CD4-positive, alpha-beta T cell treated with Interleukin-4 for 1 hour (primary cell): ENCODE measurements at regions not wholly inside any gene's neighbourhood (a gene's known extent, or its start where the extent isn't known, plus 50 kb on each side); places are given as distances from the start of the nearest gene placed in this dataset.
"Not testable (repeated sequence)": the region's sequence is repeated elsewhere in the genome, so short reads cannot be mapped to it uniquely, and the experiment has no call there.

Experiments
- DNase-seq, 2 donors: peaks; one replicate each; pipeline ENCODE4 v3.0.0-alpha.2; 2020 to 2022

DNA sequence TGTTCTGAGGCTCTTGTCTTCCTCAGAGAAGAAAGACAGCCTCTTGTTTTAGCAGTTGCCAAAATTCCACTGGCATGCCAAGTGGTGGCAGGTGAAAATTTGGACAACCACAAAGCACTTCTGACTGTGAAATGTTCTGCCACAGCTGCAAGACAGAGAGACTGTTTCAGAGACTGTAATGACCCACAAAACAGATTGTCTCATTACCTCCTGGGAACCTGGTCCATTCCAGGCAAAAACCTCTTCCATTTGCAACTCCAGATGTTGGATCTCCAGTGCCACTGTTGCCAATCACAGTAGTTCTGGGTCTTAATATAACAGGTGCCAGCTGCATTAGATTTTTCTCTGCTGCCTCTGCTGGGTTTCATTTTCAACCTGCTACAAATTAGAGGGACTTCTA lies 911.5 kb downstream of the UQCRFS1 start:
- no peak for DNase-seq

DNA sequence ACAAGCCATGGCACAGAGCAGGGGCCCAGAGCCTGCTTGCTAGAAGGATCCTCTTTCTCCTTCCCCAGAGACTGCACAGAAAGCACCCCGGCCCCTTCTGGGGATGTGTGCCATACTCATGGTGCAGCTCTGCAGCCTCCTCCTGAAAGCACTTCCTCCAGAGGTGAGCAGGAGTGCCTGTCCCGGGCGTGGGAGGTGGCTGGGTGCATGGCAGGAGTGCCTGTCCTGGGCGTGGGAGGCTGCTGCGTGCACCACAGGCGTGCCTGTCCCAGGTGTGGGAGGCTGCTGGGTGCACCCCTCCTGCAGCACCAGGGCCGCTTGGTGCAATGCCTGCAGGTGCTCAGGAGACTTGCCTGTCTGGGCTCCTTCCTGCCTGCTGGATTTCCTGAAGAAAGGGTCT lies 913.3 kb downstream of the UQCRFS1 start:
- no peak for DNase-seq

DNA sequence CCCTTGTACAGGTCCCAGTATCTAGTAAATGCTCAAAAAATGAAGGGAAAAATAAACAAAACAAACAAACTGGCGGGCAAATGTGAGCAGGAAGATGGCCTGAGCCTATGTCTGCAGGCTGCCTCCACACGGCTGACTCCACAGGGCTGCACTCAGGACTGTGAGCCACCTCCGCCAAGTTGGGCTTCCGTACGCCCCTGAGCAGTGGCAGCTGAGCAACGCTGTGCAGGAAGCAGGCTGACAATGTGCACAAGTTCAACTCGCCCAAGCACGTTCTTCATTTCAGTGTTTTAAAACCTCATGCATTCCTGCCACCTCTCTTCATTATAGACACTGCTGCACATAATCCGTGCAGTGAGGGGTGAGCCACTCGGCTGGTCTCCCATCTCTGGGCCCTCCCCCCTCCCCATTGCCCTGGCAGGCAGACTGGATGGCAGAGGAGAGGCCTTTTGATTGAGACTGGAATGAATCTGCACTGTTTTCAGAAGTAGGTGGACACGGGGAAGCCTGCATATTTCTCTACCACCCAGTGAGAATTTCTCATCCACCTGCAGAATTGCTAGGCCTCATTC lies 915.3 kb downstream of the UQCRFS1 start:
- no peak for DNase-seq

DNA sequence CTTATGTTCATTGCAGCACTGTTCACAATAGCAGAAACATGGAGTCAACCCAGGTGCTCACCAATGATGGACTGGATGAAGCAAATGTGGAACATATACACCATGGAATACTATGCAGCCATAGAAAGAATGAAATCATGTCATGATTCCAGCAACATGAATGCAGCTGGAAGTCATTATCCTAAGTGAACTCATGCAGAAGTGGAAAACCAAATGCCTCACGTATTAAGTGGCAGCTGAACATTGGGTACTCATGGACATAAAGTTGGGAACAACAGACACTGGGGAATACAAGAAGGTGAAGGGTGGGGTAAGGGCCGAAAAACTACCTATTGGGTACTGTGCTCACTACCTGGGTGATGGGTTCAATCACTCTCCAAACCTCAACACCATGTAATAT lies 915.9 kb downstream of the UQCRFS1 start:
- no peak for DNase-seq

DNA sequence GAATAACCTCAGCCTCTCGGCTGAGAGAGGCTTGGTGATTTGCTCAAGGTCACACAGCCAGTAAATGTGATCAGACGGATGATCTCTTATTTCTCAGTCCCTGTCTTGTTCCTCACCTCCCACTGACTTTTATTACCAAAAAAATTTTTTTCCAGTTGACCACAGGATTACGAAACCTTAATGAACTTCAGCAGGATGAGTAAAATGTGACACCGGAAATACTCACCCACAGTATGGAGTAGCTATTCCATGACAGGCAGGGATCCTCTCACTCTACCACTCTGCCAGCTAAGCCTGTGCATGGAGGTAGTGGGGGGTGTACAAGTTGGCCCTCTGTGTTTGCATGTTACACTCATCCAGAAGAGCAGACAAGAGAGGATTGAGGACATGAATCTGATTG lies 916.4 kb downstream of the UQCRFS1 start:
- DNase-seq, result no peak

DNA sequence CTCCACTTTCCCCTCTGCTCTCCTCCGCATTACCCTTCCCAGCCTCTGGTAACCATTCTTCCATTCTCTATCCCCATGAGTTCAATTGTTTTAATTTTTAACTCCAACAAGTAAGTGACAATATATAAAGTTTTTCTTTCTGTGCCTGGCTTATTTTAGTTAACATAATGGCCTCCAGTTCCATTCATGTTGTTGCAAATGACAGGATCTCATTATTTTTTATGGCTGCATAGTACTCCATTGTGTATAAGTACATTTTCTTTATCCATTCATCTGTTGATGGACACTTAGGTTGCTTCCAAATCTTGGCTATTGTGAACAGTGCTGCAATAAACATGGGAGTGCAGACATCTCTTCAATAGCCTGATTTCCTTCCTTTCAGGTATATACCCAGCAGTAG lies 918.0 kb downstream of the UQCRFS1 start:
- DNase-seq, result not testable (repeated sequence)

DNA sequence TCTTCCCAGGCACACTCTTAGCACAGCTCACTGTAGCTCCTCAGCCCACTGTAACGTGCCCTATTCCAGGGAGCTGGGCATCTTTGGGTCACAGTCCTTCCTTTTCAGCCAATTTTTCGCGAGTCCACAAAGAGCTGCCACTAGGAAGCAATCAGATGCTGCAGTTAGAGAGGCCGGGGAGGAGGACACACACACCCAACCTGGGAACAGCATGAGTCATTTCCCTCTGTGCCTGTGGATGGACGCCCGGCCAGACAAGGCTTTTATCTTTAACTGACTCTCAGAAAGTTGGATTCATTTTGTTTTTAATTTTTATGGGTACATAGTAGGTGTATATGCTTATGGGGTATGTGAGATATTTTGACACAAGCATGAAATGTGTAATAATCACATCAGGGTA lies 918.6 kb downstream of the UQCRFS1 start:
- no peak for DNase-seq

DNA sequence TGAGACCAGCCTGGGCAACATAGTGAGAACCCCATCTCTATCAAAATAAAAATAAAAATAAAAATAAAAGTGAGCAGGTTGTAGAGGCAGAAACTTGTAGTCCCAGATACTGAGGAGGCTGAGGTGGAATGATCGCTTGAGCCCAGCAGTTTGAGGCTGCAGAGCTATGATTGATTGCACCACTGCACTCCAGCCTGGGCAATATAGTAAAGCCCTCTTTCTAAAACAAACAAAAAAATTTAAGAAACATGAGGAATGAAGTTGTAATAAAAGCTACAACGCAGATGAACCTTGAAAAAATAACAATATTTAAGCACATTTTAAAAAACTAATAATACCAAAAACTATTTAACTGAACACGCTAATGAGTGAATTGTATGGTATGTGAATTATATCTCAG lies 919.3 kb downstream of the UQCRFS1 start:
- DNase-seq, result no peak

DNA sequence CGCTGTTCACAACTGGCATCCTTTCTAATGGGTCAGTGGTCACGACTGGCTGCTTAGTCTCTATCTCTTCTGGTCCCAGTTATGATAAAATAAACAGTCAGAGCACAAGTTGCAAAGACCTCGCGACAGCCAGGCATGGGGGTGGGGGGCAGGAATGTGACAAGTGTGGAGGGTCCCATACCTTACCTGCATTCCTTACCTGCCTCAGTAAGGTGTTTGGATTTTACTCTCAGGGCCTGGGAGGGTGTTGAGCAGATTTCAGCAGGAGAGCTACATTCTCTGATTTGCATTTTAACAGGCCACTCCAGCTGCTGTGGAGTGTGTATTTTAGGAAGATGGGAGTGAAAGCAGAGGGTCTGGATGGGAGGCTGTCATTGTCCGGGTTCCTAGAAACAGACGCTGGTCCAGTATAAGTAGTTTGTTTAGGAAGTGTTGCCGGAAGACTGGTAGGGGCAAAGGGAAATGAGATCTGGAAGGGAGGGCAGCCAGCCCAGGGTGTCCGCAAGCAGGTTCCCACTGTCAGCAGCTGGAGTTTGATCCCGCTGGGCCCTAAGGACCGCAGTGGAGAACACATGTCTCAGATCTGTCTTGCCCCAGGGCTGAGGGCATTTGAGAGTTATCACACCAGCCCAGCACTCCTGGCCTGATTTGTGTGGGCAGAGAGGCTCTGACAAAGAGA lies 920.0 kb downstream of the UQCRFS1 start:
- DNase-seq, result no peak

DNA sequence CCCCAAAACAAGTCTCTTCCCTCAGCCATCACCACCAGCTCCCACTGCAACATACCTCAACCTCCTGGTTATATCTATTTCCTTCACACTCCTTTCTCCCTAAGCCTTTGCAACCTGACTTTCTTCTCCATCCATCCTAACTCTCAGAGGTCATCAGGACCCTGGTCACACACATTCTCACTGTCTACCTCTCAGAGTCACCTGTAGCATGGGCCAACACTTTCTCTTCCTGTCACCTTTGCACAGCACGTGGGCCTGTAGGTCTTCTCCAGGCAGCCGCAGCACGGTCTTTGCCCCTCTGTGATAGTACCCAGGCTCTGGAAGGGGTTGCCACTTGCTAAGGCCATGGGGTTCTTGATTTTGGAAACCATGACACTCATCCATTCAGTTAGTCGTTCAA lies 921.1 kb downstream of the UQCRFS1 start:
- no peak for DNase-seq

DNA sequence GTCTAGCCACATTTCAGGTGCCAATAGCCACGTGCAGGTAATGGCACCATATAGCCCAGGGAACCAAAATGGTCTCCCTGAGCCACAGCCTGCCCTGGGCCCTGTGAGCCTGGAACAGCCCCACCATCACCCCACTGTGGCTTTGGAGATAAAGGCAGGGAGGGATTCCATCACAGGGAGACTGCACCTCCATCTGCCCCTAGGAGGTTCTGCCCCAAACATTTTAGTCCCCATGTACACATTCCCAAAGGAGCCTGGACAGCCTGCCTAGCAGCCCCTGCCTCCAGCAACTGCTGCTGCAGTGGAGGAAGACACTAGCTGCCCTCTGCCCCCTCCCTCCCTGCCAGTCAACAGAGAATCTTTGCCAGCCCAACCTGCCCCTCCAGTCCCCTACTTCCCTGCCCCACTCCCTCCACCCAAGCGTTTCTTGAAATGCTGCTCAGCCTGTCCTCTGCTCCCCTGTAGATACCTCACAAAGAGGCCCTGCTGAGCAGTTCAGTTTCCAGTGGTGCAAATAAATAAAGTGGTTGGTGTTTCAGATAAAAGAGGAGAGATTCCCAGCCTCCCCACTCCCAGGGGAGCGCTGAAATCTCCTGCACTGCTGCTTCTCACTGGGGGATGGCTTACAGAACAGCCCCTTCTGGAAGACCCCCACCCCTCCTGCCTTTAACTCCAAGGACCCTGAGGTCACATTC lies 921.8 kb downstream of the UQCRFS1 start:
- DNase-seq, result no peak

DNA sequence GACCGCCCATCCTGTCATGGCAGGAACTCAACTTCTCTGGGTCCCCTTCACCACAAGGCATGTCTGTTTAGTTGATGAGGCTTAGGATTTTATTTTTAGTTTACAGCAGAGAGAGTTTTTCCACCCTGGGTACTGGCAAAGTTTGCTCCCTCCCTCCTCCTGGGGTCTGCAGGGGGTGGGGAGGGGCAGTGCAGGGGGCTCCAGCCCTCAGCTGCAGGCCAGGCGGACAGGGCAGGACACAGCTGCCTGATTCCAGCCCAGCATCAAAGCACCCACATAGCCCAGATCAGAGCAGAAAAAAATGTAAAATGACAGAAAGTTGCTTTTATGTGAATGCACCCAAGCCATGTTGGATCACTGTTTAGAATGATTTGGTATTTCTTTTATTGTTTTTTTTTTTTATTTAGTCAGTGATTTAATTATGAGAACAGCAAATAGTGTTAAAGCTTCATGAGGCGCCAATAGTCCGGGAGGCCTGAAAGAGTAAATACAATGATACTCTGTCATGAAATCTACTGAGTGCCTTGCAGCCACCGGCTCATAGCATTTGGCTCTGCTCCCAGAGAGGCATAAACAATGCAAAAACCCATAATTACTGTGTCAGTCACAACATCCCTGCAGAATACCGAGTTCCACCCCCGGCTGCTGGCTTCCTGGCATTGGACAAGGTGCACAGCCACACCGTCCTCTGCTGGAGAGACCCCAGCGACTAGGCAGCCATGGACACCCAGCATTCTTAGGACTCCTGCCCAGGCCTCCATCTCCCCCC lies 923.5 kb downstream of the UQCRFS1 start:
- DNase-seq, result no peak

DNA sequence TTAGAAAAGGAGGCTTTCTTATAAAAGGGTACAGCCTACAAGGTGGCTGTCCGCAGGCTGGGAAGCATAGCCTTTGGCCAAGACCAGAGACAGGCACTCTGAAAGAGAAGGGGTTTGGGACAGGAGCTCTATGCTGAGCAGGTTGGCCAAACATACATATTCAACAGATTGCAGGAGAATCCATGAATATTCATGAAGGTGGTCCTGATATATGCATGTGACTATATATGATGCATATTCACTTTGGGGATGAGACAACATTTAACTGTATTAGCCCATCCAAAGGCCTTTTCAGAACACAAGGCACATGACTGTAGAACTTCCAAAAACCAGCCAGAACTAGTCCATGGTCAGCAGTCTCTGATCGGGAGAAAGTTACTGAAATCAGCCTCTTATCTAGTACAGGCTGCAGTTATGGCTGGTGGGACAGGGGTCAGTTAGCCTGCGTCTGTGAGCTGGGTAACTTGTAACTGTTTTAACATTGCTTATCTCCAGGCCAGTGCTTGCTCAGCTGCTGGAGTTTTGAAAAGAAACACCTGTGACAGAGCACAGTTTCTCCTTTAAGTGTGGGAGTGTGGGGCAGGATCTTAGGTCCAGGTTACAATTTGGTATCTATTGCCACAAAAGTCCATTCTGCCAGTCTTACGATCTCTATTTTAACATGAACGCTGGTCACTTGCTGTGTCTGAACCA lies 924.2 kb downstream of the UQCRFS1 start:
- DNase-seq, result no peak

DNA sequence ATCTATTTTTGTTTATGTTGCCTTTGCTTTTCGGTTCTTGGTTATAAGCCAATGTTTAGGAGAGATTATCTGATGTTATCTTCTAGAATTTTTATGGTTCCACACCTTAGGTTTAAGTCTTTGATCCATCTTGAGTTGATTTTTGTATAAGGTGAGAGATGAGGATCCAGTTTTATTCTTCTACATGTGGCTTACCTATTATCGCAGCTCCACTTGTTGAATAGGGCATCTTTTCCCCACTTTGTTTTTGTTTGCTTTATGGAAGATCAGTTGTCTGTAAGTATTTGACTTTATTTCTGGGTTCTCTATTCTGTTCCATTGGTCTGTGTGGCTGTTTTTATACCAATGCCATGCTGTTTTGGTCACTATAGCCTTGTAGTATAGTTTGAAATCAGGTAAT lies 927.0 kb downstream of the UQCRFS1 start:
- no peak for DNase-seq

DNA sequence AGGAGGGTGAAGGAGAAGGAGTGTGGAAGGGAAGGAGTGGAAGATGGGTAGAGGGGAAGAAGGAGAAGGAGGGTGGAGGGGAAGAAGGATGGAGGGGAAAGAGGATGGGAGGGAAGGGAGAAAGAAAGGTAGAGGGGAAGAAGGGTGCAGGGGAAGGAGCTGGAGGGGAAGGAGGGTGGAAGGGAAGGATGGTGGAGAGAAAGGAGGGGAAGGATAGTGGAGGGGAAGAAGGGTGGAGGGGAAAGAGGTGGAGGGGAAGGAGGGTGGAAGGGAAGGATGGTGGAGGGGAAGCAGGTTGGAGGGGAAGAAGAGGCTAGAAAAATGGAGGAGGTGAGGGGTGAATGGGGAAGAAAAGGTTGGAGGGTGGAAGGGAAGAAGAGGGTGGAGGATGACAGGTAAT lies 927.9 kb downstream of the UQCRFS1 start:
- no peak for DNase-seq

DNA sequence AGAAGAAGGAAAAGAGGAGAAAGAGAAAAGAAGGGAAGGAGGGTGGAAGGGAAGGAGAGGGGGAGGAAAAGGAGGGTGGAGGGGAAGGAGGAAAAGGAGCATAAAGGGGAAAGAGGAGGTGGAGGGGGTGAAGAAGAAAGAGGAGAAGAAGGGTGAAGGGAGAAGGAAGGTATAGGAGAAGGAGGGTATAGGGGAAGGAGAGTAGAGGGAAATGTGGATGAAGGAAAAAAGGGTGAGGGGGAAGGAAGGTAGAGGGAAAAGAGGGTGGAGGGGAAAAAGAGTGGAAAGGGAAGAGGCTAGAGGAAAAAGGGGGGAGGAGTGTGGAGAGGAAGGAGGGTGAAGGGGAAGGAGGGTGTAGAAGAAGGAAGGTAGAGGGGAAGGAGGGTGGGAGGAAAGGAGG lies 928.6 kb downstream of the UQCRFS1 start:
- DNase-seq, result no peak

DNA sequence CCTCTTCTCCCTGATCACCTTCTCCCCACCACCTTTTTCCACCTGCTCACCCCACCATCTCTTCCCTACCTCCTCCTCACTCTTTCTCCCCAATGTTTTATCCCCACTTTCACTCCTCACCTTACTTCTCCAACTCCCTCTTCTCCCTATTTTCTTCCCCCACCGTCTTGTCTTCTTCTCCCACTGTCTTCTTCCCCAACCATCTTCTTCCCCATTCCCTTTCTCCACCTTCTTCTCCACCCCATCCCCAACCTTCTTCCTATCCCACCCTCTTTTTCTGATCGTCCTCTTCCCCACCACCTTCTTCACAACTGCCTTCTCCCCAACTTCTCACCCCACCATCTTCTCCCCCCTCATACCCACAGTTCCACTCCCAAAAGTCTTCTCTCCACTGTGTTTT lies 929.4 kb downstream of the UQCRFS1 start:
- DNase-seq, result no peak

DNA sequence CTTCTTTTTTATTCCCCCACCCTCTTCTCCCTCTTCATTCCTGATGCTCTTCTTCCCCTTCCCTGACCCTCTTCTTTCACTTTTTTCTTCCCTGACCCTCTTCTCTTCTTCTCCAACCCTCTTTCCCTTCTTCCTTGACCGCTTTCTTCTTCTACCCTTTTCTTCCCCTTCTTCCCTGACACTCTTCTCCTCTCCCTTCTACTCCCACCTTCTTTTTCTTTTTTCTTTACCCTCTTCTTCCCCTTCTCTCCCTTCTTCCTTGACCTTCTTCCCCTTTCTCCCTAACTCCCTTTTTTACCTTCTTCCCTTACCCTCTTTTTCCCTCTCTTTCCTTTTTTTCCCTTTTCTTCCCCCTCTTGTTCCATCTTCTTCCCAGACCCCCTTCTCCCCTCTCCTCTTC lies 931.3 kb downstream of the UQCRFS1 start:
- no peak for DNase-seq

DNA sequence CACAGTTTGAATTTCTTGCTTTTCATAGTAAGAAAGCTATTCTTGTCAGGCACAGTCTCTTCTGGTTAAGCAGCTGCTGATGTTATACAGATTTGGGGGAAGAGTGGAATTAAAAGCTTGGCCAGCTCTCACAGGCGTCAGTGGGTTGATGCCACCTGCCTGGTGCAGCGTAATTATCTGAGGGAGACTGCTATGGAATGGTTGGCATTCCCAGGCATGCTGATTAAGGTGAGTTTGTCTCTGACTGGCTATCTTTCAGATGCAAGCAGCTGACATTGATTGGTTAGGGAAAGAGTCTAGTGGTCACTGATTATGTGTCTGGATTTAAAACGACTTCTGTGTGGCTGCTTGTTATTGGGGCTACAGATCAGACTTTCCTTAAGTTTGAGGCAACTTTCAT lies 948.4 kb downstream of the UQCRFS1 start:
- no peak for DNase-seq

DNA sequence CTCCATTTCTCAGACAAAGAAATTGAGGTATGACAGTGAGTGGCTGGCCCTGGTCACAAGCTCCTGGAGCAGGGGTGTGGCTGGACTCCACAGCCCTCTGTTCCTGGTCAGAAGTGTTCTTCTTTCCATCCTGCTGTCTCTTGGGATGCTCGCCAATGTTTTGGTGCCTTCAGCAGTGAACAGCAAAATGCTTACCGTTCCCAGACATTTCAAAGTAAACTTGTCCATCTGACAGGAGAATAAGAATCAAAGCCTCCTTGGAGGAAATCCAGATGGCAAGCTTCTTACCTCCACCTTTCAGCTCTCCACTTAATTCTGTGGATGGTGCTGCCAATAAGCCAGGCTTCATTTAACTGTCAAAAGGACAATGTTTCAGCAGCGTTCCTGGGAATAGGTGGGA lies 954.1 kb downstream of the UQCRFS1 start:
- DNase-seq, result no peak

DNA sequence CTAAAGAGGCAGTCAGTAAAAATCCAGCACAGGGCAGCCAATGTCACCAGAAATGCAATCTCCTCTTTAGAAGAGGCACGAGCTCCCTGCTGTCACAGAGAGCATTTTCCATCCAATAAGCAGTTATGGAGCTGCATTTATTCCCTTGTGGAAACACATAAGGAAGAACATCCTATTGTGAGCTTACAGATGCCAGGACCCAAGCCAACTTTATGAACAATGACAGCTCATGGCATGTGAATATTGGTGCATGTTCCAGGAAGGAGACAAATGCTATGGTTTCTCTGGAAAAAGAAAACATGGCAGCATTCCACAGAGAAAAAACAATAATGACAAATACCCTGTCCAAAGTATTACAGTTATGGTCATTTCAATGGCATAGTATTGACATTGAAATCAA lies 955.6 kb downstream of the UQCRFS1 start:
- no peak for DNase-seq

DNA sequence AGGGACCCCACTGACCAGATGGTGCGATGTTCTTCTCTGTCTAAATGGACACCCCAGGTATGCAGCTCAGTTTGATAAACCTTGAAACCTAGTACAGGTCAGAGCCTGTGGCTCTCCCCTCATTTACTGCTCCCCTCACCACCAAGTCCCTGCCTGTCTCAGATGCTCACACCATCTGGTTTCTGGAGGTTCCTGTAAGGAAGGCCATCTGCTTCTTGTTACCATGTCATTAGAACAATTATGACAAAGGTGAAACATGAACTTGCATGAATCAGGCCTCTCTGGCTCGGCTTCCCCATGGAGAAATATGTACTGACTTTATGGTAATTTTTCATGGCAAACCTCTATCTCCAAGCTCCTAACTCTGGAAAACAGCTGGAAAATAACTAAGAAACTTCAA lies 965.7 kb downstream of the UQCRFS1 start:
- no peak for DNase-seq

DNA sequence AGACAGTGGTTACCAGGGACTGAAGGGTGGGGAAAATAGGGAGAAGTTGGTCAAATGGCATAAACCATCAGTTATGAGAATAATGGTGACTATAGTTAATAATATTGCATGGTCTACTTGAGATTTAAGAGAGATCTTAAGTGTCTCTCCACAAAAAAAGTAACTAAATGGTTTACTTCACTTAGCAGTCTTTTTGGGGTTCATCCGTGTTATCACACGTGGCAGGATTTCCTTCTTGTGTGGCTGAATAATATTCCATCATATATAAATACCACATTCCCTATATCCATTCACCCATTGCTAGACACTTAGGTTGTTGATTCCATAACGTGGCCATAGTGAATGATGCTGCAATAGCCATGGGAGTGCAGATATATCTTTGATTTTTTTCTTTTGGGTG lies 967.0 kb downstream of the UQCRFS1 start:
- DNase-seq, result no peak
